H1 (cell line): ENCODE measurements at regions not wholly inside any gene's neighbourhood (a gene's known extent, or its start where the extent isn't known, plus 50 kb on each side); places are given as distances from the start of the nearest gene placed in this dataset.

Experiments used
- BCL11A ChIP-seq, 2 experiments: IDR thresholded peaks; one replicate each; pipeline ENCODE4 v1.6.1; 2011; ENCODE audit warnings: low read depth in 2 of 2, low read length in 2 of 2, mild to moderate bottlenecking in 2 of 2
- CHD2 ChIP-seq: IDR thresholded peaks from 2 replicates; pipeline ENCODE4 v1.6.1; 2012; ENCODE audit warnings: low read length, improper control_type of control experiment
- CTCF ChIP-seq, 3 experiments: IDR thresholded peaks; 1 replicate in 2 of 3; 2 replicates in 1 of 3; pipeline versions ENCODE4 v1.5.1 to v1.6.1; 2011; ENCODE audit warnings: low read length in 3 of 3, mild to moderate bottlenecking in 3 of 3, inconsistent platforms in 2 of 3, low read depth in 1 of 3, moderate library complexity in 1 of 3; ENCODE audit not compliant: insufficient read depth in 1 of 3; ENCODE audit errors: control extremely low read depth in 1 of 3
- EZH2 ChIP-seq: fragments of 200-600 bp; sonication (generic); IDR thresholded peaks from 2 replicates; pipeline ENCODE4 v1.7.1; 2012; ENCODE audit warnings: low read depth, mild to moderate bottlenecking, moderate library complexity, low read length, inconsistent platforms; ENCODE audit not compliant: severe bottlenecking
- HDAC2 ChIP-seq, 2 experiments: fragments of 300-600 bp in 1 of 2; sonication (generic) in 1 of 2; IDR thresholded peaks; 2 replicates each; pipeline ENCODE4 v1.6.1; 2011 to 2012; ENCODE audit warnings: low read depth in 2 of 2, low read length in 2 of 2, mild to moderate bottlenecking in 2 of 2, moderate library complexity in 2 of 2, borderline replicate concordance in 1 of 2, inconsistent platforms in 1 of 2
- KDM1A ChIP-seq: fragments of 200-600, 300-600 bp; sonication (generic); IDR thresholded peaks from 2 replicates; pipeline ENCODE4 v1.7.1; 2016; ENCODE audit warnings: mild to moderate bottlenecking, low read length, borderline replicate concordance
- POLR2AphosphoS5 ChIP-seq: IDR thresholded peaks from 2 replicates; pipeline ENCODE4 v1.6.1; 2011; ENCODE audit warnings: low read depth, low read length
- SP1 ChIP-seq: IDR thresholded peaks from 2 replicates; pipeline ENCODE4 v1.6.1; 2011; ENCODE audit warnings: low read depth, low read length
- SP2 ChIP-seq: IDR thresholded peaks from 2 replicates; pipeline ENCODE4 v1.6.1; 2012; ENCODE audit warnings: mild to moderate bottlenecking, low read length, inconsistent platforms

DNA sequence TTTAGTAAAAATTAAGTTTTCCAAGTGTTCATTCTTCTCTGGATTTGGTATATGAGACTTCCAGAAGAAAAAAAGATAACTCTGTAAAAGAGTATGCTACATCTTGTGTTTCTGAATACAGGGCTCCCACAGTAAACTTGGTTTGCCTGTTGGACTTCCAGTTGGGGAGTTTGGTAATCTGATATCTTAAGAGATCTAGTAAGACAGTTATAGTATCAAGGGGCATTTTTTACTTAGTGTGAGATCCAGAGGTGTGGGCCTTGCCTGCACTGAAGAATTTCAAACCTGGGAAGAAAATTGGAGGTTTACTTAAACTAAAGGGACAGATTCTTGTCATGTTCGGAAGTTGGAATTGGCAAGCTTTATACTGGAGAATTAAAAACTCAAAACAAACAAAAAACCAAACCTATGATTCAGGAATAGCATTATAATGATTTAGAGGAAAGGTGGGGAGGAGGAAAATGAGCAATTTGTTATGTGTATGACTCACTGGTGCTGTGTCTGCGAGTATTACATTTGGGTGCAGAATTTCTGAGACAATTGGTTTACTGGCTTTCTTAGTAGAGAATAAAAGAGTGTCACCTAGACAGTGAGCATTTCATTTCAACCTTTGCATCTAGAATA is 58.9 kb upstream of the ULK4 start:
- no peak for TF ChIP-seq BCL11A (IDR thresholded peaks at IDR 0.05; ENCODE audit: low read depth in 2 of 2, low read length in 2 of 2)
- TF ChIP-seq KDM1A, result no peak
- no peak for TF ChIP-seq CTCF (IDR thresholded peaks at IDR 0.05; ENCODE audit: control extremely low read depth in 1 of 3, insufficient read depth in 1 of 3, low read depth in 1 of 3, low read length in 3 of 3)
- no peak for TF ChIP-seq EZH2
- TF ChIP-seq SP2, result no peak
- TF ChIP-seq POLR2AphosphoS5, result no peak
- no peak for TF ChIP-seq SP1
- TF ChIP-seq CHD2, result no peak
- TF ChIP-seq HDAC2 (IDR thresholded peaks at IDR 0.05; ENCODE audit: borderline replicate concordance in 1 of 2, low read depth in 2 of 2, low read length in 2 of 2), result no peak
